Epidermal melanocyte (primary cell): ENCODE measurements at regions not wholly inside any gene's neighbourhood (a gene's known extent, or its start where the extent isn't known, plus 50 kb on each side); places are given as distances from the start of the nearest gene placed in this dataset.
"Not testable (repeated sequence)": the region's sequence is repeated elsewhere in the genome, so short reads cannot be mapped to it uniquely, and the experiment has no call there.

Experiments used
- DNase-seq: peaks from one replicate; pipeline ENCODE4 v3.0.0; 2011; ENCODE audit warnings: low spot score; ENCODE audit not compliant: insufficient read length

GRCh38 chr11:34755671-34756070 is 134.8 kb downstream of the EHF start:
- DNase-seq, result no peak

- DNase-seq, result no peak
Measured at GRCh38 chr11:34754171-34754823, 133.4 kb downstream of the EHF start.

- DNase-seq, result no peak
Measured at GRCh38 chr11:34750692-34751405, 130.0 kb downstream of the EHF start.

- DNase-seq, result peak; percentile 40
Measured at GRCh38 chr11:34749666-34750659, 129.1 kb downstream of the EHF start.

- DNase-seq, result no peak
Measured at GRCh38 chr11:34748036-34748435, 127.1 kb downstream of the EHF start.

- DNase-seq, result no peak
Measured at GRCh38 chr11:34747251-34747650, 126.4 kb downstream of the EHF start.

- DNase-seq, result no peak
Measured at GRCh38 chr11:34745195-34745594, 124.3 kb downstream of the EHF start.

GRCh38 chr11:34744511-34744910 is 123.6 kb downstream of the EHF start:
- DNase-seq, result no peak

- DNase-seq, result no peak
Measured at GRCh38 chr11:34738237-34738636, 117.3 kb downstream of the EHF start.

GRCh38 chr11:34732831-34733230 is 111.9 kb downstream of the EHF start:
- no peak for DNase-seq

- no peak for DNase-seq
Measured at GRCh38 chr11:34731603-34732002, 110.7 kb downstream of the EHF start.

GRCh38 chr11:34730544-34731295 is 109.8 kb downstream of the EHF start:
- no peak for DNase-seq

- DNase-seq, result no peak
Measured at GRCh38 chr11:34728609-34729008, 107.7 kb downstream of the EHF start.

GRCh38 chr11:34727228-34727737 is 106.4 kb downstream of the EHF start:
- DNase-seq, result no peak

GRCh38 chr11:34724973-34725372 is 104.1 kb downstream of the EHF start:
- no peak for DNase-seq

GRCh38 chr11:34721646-34722045 is 100.8 kb downstream of the EHF start:
- no peak for DNase-seq

- no peak for DNase-seq
Measured at GRCh38 chr11:34719303-34719848, 98.5 kb downstream of the EHF start.

GRCh38 chr11:34713631-34714030 is 92.7 kb downstream of the EHF start:
- not testable (repeated sequence) for DNase-seq
